Choroid plexus epithelial cell (primary cell): ENCODE measurements at regions not wholly inside any gene's neighbourhood (a gene's known extent, or its start where the extent isn't known, plus 50 kb on each side); places are given as distances from the start of the nearest gene placed in this dataset.

Experiments
- DNase-seq: peaks from one replicate; pipeline ENCODE4 v3.0.0-alpha.2; 2010; ENCODE audit warnings: low read depth
- H3K4me3 ChIP-seq: 2 replicates; pipeline ENCODE4 v1.5.1; 2011; ENCODE audit warnings: low read depth, mild to moderate bottlenecking, control low read depth, low read length, moderate library complexity
- TF ChIP-seq, protein P1 (sequence below): conservative IDR thresholded peaks from 2 replicates; pipeline ENCODE4 v1.5.1; 2011; ENCODE audit warnings: low read depth, mild to moderate bottlenecking, control low read depth, inconsistent platforms, low read length, moderate library complexity

DNA sequence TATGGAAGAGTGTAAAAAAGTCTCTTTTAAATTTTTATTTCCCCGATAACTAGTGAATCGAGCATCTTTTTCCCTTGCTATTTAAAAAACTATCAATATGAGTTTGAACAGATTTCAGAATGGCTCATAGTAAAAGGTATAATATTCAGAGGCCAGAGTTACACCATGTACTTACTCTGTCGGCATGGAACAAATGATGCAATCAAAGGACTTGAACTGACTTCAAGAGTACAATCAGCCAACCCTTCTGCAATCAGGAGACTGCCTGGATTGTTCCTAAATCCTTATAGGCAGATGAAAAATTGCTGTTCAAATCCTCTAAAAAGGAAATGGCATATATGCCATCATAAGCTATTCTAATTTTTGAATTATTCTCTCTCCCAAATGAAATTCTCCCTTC, 273.3 kb downstream of the SH2D1A start:
- TF ChIP-seq, protein P1, sequence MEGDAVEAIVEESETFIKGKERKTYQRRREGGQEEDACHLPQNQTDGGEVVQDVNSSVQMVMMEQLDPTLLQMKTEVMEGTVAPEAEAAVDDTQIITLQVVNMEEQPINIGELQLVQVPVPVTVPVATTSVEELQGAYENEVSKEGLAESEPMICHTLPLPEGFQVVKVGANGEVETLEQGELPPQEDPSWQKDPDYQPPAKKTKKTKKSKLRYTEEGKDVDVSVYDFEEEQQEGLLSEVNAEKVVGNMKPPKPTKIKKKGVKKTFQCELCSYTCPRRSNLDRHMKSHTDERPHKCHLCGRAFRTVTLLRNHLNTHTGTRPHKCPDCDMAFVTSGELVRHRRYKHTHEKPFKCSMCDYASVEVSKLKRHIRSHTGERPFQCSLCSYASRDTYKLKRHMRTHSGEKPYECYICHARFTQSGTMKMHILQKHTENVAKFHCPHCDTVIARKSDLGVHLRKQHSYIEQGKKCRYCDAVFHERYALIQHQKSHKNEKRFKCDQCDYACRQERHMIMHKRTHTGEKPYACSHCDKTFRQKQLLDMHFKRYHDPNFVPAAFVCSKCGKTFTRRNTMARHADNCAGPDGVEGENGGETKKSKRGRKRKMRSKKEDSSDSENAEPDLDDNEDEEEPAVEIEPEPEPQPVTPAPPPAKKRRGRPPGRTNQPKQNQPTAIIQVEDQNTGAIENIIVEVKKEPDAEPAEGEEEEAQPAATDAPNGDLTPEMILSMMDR: no peak
- DNase-seq: no peak

DNA sequence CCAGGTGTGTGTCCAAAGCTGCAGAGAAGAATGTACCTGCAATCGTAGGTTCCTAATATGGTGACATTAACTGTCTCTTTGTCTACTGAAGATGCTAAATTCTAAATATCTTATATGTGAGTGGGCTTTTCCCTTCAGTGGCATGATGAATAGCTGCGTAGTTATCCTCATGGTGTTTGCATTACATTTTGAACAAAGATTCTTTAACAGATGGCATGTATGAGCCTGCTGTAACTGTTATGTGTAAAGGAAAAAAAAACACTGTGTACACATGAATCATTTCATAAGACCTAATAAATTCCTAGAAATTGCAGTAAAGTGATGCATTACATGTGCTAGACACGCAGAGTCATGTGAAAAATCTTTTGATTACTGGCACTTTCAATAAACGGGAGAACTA, 288.0 kb downstream of the SH2D1A start:
- H3K4me3 ChIP-seq: no peak overlapping the region
- TF ChIP-seq, protein P1: no peak
- DNase-seq: no peak

More for the DNA sequence above, 273.3 kb downstream of the SH2D1A start:
- no peak overlapping the region for H3K4me3 ChIP-seq

DNA sequence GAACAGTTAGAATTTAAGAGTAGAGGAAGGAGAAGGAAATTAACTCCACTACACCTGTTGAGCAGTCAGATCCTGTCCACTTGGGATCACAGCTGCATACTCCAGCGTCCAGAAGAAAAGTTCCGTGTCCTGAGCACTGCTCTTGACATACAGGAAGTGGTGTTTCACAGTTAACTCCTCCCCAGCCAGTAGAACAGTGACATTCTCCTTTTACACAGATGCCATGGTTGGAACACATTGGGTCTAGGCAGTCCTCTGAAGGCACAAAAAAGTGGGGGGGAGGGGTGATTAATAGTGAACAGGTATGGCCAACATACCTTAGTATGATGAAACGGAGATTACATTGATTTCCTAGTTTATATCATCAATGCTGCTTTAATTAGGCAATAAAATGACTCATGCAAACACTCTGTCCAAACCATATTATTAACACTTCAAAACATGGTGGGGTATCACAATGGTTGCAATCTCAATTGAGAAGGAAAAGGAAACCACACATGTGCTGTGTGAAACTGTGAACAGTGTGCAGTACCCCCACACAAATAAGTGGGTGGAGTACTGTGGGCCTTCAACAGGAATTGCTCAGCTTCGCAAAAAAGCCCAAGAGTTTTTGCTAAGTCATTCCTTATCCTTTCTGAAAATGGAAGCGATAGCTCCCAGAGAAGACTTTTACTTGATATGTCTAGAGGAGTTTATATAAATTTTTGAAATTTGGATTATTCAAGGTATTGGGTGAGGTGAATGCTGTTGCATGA, 295.6 kb downstream of the SH2D1A start:
- TF ChIP-seq, protein P1: no peak
- DNase-seq: no peak
- no peak overlapping the region for H3K4me3 ChIP-seq

DNA sequence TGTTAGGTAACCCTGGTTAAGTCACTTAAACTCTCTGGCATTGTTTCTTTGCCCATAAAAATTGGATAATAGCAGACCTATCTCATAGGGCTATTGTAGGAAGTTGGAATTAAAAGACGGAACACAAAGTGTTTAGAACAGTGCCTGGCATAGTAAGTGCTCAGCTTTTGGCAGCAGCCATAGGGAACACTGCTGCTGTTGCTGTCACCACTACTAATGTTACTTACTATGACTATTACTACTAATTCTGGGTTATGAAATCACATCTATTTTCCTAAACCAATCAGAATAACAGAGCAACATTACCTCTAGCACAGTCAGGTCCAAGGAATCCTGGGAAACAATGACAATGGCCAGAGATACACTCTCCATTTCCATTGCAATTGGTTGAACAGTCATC, 300.0 kb downstream of the SH2D1A start:
- no peak overlapping the region for H3K4me3 ChIP-seq
- DNase-seq: no peak
- TF ChIP-seq, protein P1: no peak

DNA sequence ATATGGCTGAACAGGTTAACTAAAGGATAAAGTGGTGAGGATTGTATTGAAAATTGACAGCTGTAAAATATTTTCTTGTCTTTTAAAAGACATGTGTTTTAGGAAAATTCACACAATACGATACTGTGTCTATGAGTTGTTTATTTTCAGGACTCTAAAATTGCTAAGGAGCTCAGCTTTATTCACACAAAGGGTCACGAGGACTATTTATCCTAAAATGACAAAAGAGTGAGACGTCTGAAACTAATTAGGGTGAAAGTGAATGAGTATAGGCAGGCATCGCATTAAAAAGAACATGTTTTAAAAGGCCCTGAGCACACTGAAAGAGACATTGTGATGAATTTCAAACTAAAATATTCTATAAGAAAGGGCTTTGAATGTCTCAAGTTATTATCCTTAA, 304.7 kb downstream of the SH2D1A start:
- no peak overlapping the region for H3K4me3 ChIP-seq
- TF ChIP-seq, protein P1: no peak
- DNase-seq: no peak

DNA sequence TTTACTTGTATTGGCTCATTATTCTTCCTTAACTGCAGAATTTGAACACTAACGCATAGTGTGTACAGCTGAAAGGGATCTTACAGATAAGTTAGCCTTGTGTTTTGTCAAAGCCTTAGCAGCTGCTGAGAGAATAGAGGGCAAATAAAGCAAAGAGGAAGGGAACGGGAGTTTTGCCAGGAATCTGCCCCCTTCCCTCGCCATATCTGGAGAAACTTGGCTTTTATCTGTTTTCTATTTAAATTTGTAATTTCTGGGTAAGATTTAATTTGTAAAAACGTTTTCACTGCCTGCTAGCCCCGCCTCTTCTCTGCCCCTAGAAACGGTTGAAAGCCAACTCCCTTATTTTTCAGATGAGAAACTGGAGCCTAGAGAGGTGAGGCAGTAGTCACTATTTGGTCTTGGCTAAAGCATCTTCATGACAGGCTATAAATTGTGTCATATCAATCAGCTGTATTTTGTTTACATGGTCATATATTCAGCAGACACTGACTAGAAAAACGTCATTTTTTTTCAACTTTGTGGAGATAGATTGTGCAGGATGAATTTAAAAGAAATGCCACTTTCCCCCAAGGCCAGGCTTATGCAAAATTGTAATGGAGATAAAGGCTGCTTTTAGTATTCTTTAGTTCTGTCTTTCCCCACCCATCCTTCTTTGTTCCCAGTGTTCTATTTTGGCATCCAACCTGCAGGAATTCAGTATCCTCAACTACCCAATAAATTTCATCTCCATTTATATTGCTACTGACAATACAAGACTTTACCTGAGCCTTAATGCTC, 319.4 kb downstream of the SH2D1A start:
- no peak for DNase-seq
- no peak overlapping the region for H3K4me3 ChIP-seq
- TF ChIP-seq, protein P1: no peak

DNA sequence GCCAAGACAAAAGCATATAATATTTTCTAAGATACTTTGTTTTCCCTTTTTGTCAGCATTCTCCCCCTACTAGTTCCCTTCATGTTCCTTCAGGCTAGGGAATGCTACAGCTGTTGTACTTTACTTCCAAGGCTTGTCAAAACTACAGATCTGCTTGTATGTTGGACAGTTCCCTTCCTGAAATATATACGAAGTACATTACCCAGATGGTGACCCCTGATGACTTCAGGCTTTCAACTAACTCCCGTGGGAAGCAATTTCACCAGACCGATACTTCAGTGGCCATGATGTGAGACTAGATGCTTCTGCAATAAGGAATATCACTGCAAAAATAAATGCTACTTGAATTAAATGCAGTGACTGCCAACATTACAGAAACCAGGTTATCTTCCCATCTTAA, 332.8 kb downstream of the SH2D1A start:
- TF ChIP-seq, protein P1: no peak
- no peak overlapping the region for H3K4me3 ChIP-seq
- no peak for DNase-seq
